Left colon (tissue), 2 donors: ENCODE measurements at regions not wholly inside any gene's neighbourhood (a gene's known extent, or its start where the extent isn't known, plus 50 kb on each side); places are given as distances from the start of the nearest gene placed in this dataset.
"Not testable (repeated sequence)": the region's sequence is repeated elsewhere in the genome, so short reads cannot be mapped to it uniquely, and the experiment has no call there.

Experiments used
- ATAC-seq: fragments of 200-7000 bp; cut with Tn5 transposase; one replicate; pipeline ENCODE4 v1.9.1; 2020; ENCODE audit warnings: mild to moderate bottlenecking, moderate library complexity
- DNase-seq, 2 donors: peaks; one replicate each; pipeline ENCODE4 v3.0.0-alpha.2; 2020
- intact Hi-C, 2 donors: fragments of 100-400 bp; cut with DNase I in 1 of 2; cut with micrococcal nuclease in 1 of 2; formaldehyde crosslinking; loops; one replicate each; pipeline versions ENCODE4 v1.11.2 to v1.14.0; 2022; cut with DNase I, micrococcal nuclease
- donor health status: DM: no; HTN: no; CAD: no.
- donor health status: DM: yes; HTN: yes; CAD: no.

GRCh38 chr21:23887725-23888306 is 1719.5 kb downstream of the MRPL39 start:
- intact Hi-C loops, result no loop called here
- ATAC-seq, result no peak
- DNase-seq, result peak in 1 of 2 donors; percentile 20

GRCh38 chr21:23886828-23887724 is 1720.2 kb downstream of the MRPL39 start:
- intact Hi-C loops, result no loop called here
- DNase-seq (no peak), ATAC-seq (no peak)

- ATAC-seq (no peak), DNase-seq (no peak)
- intact Hi-C loops, result no loop called here
Observed at GRCh38 chr21:23881783-23882182, 1725.5 kb downstream of the MRPL39 start.

- ATAC-seq (no peak), DNase-seq (no peak)
- intact Hi-C loops, result no loop called here
Observed at GRCh38 chr21:23876925-23877558, 1730.2 kb downstream of the MRPL39 start.

GRCh38 chr21:23874271-23874670 is 1733.0 kb downstream of the MRPL39 start:
- ATAC-seq (no peak), DNase-seq (no peak)
- intact Hi-C loops, result no loop called here

- intact Hi-C loops, result no loop called here
- no peak for ATAC-seq
- DNase-seq, result no peak
Observed at GRCh38 chr21:23861911-23862504, 1745.3 kb downstream of the MRPL39 start.

GRCh38 chr21:23858878-23859277 is 1748.4 kb downstream of the MRPL39 start:
- intact Hi-C loops, result no loop called here
- ATAC-seq (no peak), DNase-seq (no peak)

- intact Hi-C loops, result no loop called here
- ATAC-seq (no peak), DNase-seq (no peak)
Observed at GRCh38 chr21:23853796-23854379, 1753.4 kb downstream of the MRPL39 start.

GRCh38 chr21:23837564-23837963 is 1769.7 kb downstream of the MRPL39 start:
- DNase-seq (no peak), ATAC-seq (no peak)
- intact Hi-C loops, result no loop called here

GRCh38 chr21:23822760-23823159 is 1784.5 kb downstream of the MRPL39 start:
- intact Hi-C loops, result no loop called here
- DNase-seq, result no peak
- ATAC-seq, result no peak

GRCh38 chr21:23817337-23817736 is 1789.9 kb downstream of the MRPL39 start:
- no peak for ATAC-seq
- no peak for DNase-seq
- intact Hi-C loops, result no loop called here

GRCh38 chr21:23812485-23812884 is 1794.8 kb downstream of the MRPL39 start:
- no peak for DNase-seq
- no peak for ATAC-seq
- intact Hi-C loops, result no loop called here

GRCh38 chr21:23811805-23812204 is 1795.5 kb downstream of the MRPL39 start:
- intact Hi-C loops, result no loop called here
- no peak for DNase-seq
- ATAC-seq, result no peak

- intact Hi-C loops, result no loop called here
- ATAC-seq (no peak), DNase-seq (no peak)
Observed at GRCh38 chr21:23809573-23809972, 1797.7 kb downstream of the MRPL39 start.

- DNase-seq, ATAC-seq, intact Hi-C loops: not testable (repeated sequence)
Observed at GRCh38 chr21:23806966-23807548, 1800.2 kb downstream of the MRPL39 start.

GRCh38 chr21:23804866-23805265 is 1802.4 kb downstream of the MRPL39 start:
- intact Hi-C loops, result no loop called here
- ATAC-seq, result no peak
- no peak for DNase-seq

- DNase-seq (no peak), ATAC-seq (no peak)
- intact Hi-C loops, result no loop called here
Observed at GRCh38 chr21:23801292-23801691, 1806.0 kb downstream of the MRPL39 start.

GRCh38 chr21:23799376-23799775 is 1807.9 kb downstream of the MRPL39 start:
- no peak for DNase-seq
- ATAC-seq, result no peak
- intact Hi-C loops, result no loop called here

- intact Hi-C loops, result no loop called here
- no peak for ATAC-seq
- DNase-seq, result no peak
Observed at GRCh38 chr21:23792300-23792699, 1815.0 kb downstream of the MRPL39 start.
